ENCODE measurements at regions not wholly inside any gene's neighbourhood (a gene's known extent, or its start where the extent isn't known, plus 50 kb on each side); places are given as distances from the start of the nearest gene placed in this dataset.

DNA sequence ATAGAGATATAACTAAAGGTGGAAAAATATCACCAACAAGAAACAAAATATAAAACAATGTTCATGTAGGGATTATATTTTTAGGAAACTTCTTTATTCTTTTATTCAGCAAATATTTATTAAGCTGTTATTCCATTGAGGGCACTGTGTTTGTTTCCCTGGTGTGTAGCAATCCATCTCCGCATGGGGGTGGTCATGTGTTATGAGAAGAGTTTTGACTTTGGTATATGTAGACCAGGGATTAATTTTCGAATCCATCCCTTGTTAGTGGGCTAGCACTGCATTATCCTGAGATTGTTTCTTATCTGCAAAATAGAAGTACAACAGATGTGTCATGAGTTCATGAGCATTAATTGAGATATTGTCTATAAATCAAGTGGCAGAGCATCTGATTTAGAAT lies 190.2 kb upstream of the LRRC7 start:
- no peak for DNase-seq

DNA sequence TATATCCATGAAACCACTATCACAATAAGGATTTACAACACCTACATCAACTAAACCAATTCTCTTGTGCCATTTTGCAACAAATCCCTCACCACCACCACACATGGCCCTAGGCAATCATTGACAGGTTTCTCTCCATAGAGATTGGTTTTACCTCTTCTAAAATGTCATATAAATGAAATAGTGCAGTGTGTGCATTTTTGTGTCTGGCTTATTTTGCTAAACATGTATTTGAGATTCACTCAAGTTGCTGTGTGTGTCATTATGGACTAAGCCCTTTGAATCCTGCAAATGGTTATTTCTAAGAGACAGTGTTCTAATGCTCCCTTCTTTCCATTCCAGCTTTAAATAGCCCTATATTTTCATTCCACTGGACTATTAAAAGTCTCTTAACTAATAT lies 179.7 kb upstream of the LRRC7 start:
- no peak for DNase-seq

DNA sequence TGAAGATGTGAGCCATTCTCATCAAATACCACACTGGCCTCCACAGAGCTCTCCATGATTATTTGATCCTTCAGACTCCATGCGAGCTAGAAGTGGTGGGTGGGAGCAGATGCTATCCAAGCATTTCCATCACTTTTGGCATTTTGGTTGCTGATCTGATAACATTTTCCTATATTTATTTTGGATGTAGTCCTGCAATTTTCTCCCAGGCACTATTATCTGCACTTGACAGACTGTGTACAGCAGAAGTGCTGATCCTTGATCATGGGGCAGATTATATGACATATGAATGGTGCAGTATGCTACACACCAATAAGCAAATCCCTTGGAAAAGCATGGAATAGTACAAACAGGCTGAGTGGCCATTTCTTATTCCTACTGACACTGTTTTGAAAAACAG lies 167.6 kb upstream of the LRRC7 start:
- DNase-seq: no peak

DNA sequence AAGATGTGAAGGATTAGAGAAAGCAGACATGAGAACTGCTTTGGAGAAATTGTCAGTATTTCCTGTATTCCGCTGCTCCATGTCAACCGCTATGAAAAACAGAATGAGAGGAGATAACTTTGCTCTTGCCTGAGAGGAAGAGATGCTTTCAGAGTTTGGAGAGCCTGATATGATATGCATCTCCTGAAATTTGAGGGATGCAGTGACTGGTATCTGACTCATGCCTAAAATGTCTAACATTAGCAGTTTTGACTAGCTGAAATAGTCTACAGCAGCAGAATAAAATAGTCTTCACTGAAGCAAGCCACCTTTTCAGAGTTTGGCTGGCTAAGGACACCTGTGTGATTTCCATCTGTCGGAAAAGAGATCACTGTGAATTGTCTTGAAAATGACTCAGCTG lies 165.8 kb upstream of the LRRC7 start:
- DNase-seq: no peak

DNA sequence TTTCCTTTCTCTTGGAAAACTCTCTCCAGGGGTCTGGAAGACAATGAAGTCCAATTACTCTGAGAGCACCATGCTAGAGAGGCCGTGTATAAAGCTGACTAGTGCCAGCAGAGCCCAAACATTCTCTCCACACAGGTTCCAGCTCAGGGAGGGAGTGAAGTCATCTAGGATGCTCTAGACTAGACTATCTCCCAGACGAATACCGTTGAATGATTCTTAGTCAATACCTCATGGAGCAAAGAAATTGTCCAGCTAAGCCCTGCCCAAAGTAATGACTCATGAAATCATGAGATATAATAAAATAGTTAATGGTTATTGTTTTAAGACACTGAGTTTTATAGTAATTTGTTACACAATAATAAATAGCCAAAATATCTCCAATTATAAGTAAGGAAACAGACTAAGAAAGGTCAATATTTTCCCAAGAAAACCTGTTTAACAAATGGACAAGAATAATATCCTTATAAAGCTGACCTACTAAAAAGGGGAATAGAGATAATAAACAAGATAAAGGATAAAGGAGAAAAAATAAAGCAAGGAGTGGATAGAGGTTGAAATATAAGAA lies 163.9 kb upstream of the LRRC7 start:
- DNase-seq: no peak

DNA sequence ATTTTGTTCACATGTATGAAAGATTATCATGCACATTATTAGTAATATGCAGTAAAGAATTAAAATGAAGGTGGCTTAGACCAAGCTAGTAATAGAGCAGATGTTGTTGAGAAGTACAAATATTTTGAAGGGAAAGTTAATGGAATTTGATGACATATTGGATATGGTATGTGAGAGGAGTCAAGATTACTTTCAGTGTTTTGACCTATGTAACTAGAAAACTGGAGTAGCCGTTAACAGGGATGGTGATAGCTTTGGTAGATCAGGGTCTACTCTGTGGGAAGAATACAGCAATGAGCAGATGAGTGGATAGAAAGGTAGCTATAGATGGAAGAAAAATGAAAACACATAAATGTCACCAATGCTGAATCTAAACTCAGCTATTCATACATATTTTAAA lies 163.2 kb upstream of the LRRC7 start:
- DNase-seq: no peak

DNA sequence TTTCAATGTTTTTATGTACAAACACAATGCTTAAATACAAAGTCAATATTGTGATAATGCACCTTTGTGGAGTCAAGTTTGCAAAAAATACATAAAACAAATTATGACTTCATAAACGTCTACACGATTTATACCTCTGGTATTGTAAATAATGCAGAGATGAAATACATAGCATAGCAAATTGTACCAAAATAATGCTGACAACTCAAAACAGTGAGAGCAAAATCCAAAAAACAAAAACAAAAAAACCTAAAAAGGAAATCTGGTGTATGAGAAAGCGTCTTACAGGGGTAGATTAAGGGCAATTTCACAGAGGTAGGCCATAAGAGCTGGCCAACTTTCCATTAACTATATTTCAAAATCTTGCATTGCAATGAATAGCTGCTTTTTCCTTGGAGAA lies 161.5 kb upstream of the LRRC7 start:
- DNase-seq: no peak

DNA sequence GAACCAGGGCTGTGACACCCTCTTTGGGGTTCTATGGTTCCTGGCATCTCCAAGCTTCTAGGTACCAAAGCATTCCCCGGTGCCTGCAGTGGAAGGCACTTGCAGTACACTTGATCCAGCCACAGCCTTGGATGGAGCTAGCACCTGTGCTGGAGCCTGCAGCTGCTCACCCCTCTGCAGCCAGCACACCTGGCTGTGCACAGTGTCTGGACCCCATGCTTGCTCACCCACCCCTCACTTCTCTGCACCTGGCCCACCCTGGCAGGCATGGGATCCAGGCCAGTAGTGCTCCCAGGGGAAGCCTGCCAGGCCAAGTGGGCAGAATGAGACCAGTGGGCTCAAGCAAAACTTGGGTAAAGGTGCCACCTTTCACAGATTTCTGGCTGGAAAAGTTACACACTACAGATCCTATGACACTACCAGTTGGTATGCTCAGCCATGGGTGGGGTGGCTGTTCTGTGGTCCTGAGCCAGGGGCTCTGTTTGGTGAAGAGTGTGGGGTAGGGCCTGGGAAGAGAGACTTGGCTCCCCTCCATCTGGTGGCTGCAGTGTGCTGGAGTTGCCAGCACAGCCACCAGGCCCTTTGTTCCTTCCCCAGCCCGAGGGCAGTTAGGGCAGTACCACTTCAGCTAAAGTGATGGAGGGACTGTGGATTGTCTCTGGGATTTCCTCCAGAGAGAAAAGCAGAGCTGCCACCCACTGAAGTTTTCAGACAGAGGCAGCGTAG lies 157.8 kb upstream of the LRRC7 start:
- no peak for DNase-seq

DNA sequence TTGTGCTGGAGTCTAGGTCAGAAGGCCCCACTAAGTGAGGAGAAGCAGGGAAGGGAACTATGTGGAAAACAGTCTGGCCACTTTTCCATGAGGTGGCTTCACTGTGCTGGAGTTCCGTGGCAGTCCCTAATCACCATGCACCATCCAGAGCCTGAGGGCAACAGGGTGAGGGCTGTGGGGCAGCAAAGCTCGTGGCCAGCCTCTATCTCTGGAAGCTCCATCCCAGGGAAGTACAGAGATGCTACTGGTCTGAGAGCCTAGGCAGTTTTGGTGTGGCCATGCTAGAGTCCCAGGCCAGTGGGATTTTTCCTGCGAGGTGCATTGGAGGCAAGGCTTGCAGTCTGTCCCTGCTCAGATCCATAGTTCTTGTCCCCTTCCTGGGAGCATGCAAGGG lies 157.3 kb upstream of the LRRC7 start:
- DNase-seq: no peak

DNA sequence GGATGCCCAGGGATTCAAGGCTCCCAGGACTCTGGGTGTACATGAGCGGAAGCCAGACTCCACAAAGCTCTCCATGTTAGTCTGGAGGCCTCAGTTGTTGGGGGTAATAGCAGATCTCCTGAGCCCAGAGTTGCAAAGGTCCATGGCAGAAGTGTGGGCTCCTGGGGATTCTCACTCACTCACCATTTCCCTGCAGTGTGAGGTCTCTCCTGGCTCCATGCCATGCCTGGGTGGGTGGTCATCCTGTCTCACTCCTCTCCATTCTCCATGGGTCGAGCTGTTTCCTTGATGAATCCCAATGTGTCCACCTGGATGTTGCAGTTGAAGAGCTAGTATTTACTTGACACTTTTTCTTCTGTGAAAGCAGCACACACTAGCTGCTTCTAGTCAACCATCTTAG lies 156.8 kb upstream of the LRRC7 start:
- no peak for DNase-seq

DNA sequence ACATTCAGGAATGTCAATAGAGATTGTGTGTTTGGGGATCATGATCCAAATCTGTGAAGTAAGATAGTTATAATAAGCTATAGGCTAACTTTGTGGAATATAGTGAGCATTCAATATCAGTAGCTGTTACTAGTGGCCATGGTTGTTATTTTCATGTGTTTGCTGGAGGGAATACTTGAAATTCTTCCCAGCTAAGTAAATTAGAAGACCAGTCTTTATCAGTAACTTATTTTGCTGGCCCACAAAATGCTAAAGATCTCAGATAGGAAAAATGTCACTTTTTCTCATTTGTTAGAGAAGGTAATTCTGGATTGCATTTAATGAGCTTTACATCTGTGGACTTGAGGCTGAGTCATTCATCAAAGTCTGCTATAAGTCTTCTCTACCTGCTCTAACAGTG lies 156.1 kb upstream of the LRRC7 start:
- no peak for DNase-seq

DNA sequence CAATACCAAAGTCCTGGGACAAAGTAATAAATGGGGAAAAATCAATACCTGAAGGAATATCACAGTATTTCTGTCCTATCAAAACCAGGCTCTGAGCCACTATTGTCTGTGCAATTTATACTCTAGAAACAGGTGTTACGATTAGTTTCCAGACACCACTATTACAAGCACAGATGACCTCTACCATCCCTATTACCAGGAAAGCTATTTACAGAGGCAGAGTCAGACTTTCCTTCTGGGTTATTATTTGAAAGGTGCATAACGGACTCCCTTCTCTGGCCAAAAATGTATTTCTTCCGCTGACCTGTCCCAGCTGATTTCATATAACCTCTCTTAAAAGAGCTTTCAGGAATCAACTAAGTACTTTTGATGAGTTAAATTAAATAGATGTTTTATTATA lies 154.6 kb upstream of the LRRC7 start:
- DNase-seq: no peak

DNA sequence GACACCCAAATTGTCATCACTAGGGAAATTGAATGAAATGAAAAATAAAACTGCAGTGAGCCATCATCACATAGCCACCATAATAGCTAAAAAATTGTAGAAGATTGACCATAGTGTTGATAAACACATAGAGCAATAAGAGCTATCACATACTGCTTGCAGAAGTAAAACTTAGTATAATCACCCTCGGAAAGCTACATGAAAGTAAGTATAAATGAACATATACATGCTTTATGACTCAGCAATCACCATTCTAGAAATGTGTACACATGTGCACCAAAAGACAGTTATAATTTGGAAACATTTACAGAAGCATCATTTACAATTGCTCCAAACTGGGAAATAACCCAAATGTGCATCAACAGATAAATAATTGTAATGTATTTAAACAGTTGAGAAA lies 153.1 kb upstream of the LRRC7 start:
- DNase-seq: no peak

DNA sequence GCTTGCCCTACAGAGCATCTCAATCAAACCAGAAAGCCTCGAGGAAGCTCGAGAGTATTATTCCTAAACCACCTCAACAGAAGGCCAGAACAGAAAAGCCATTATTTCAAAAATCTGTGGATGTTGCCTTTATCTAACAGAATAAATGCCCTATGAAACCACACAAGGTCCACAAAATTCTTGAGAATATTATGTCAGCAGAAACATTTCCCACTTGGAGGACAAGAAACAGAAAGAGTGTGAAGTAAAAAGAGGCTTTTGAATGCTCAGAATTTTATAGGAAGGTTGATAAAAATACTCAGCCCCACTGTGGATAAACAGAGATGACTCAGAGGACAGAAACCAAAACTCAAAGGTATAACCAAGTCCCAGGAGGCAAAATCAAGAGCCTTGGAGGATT lies 146.4 kb upstream of the LRRC7 start:
- no peak for DNase-seq

DNA sequence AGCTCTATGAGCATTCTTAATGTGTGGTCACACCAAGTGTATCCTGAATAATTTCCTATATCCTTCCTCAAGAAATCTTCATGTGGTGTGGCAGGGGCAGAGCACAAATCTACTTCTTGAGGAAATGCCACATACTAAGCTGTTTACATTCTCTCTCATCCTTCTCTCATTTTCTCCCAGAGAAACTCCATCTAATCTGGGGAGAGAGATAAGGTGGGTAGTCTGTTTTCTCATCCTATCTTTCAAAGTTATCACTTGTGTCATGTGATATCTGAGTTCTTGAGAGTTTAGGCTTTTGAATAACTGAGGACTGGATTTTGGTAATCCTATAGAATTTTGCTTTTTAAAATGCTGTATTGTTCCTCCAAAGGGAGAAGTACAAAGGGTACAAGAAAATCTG lies 141.9 kb upstream of the LRRC7 start:
- DNase-seq: no peak

DNA sequence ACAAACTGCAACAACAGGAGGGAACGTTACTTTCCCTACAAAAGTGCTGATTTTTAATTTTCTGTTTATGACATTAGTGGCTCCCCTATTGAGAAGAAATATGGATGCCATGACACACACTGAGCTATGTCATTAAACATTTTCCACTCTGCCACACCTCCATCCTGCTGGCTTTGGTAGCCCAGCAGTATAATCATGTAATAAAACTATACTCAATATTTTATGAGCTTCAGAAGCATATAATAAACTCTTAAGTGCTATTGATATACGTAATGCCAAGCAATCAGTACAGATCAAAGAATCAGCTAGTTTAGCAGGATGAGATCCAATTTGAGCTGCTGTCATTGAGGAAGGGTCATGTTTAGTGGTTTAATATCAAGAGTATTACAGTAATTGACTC lies 141.3 kb upstream of the LRRC7 start:
- no peak for DNase-seq

DNA sequence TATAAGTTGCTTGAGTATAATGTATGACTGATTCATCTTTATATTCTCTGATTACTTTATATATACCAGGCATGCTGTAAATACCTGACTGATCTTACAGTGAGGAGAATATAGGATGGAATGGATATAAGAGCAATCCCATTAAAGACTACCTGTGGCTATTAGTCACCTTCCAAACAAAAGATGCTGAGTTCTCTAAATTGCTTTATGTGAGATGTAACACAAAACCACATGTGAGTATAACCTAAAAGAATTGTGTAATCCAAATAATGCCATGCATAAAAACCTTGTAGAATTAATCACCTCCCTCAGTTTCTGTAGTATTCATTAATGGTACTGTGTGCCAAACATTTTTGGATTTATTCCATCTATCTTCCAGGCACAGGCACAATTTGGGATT lies 134.6 kb upstream of the LRRC7 start:
- no peak for DNase-seq

DNA sequence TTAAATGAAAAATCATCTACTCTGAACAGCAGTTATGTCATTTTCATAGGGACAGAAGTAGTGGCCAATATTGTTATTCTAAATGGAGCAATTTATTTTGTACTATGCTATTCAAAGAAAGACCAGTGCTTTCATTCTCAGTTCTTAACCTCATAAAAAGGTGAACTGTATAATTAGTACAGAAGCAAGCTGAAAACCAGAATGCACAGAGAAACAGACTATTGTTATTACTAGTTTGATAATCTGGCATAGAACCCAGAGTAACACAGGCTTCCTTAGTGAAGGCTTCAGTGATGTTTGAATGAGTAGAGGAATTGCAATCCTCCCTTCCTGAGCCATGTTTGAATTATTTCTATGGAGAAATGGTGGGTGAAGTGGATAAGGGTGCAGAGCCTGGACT lies 131.6 kb upstream of the LRRC7 start:
- no peak for DNase-seq

DNA sequence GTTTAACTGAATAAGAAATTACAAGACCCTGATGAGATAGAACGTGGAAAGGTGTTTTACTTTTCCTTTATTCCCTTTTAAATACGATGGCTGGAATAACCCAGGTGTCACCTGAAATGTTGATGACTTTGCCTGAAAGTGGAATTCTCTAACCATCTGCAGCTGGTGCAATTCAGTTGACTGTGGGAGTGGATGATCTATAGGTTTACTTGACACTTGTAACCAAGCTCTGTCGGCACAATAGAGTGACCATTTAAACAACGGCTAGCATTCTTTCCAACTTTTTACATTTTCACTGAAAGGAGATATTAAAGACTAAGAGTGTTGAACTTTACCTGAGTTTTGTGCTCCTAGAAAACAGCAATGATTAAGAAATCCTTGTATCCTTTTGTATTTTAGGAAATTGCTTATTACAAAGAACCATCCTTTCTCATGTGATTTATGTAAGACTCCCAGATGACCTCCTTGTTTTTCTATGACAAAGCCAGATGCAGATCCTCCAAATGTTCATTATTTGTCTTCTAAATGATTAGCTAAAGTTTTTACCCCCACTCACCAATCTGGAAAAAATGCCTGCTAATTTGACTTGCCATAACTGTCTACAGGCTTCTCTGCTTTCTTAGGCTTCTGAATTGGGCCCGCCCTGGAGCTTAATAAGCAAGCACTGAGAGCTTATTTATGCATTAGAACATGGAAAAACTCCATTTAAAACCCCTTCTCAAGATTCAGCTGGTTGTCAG lies 129.5 kb upstream of the LRRC7 start:
- DNase-seq: no peak

DNA sequence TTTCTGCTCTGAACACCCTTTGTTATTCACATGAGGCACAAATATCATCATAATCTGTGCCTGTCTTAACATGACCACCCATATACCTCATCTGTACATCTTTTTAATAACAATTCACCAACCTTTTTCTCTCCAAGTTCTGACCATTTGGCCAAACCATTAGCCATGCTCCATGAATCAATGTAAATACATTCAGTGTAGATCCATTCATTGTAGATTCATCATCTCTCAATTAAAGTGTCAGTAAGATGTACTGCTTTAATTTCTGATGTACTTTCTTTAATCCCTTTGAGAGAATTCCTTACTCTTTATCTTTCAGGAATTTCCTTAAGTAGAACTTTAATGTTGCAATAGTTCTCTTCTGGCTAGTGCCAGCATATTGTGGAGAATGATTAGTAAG lies 126.2 kb upstream of the LRRC7 start:
- no peak for DNase-seq

DNA sequence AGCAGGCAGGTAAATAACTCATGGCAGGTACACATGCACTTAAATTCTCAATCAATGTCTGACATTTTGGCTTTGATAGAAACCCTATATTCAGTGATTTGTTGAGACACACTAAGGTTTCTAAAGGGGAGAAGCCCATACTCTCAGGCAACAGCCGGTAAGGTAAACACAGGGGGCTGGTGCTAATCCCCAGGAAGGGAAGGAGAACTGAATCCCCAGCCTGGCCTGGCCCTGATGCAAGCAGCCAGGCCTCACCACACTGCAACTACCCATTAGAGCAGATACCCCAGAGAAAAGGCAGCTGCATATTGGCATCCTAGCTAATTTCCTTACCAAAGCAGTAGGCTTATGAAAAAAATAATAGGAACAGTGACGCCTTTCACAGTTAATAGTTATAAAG lies 116.5 kb upstream of the LRRC7 start:
- DNase-seq: no peak

DNA sequence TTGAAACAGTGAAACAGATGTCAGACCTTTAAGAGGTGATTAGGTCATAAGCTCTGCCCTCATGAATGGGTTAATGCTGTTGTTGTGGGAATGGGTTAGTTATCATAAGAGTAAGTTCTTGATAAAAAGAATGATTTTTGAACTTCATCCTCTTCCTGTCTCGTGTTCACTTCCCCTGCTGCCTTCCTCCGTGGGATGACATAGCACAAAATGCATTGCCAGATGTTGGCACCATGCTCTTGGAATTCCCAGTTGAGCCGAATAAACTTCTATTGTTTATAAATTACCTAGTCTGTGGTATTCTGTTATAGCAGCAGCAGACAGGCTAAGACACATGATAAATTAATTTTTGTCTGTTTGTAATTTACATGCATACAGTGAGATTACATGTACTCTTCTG lies 112.0 kb upstream of the LRRC7 start:
- DNase-seq: no peak

DNA sequence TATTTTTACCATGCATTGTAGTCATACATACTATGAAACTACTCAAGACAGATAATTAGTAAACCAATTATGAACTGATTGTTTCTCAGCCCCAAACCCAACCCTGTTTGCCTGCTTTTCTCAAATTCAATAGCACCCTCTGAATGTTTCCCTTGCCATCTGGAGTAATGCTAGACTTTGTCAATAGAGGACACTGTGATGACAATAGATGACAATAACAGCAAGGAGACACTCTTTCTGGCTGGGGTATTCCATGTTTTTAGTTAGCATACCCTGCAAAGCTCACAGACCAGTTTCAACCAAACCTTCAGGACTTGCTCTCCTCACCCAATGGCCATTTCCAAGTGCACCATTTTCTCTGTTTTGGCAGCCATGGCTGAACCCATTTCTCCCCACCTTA lies 108.5 kb upstream of the LRRC7 start:
- no peak for DNase-seq

DNA sequence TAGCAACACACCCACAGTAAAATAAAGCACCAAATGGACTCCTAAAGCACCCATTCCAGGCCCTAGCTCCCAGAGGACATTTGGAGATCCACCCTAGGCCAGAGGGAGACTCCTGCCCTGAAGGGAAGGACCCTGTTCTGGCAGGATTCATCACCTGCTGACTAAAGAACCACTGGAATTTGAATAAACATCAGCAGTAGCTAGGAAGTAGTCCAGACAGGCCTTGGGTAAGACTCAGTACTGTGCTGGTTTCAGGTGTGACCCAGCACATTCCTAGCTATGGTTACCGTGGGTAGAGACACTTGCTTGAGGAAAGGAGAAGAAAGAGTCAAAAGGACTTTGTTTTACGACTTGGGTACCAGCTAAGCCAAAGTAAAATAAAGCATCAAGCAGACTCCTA lies 92.7 kb upstream of the LRRC7 start:
- no peak for DNase-seq

DNA sequence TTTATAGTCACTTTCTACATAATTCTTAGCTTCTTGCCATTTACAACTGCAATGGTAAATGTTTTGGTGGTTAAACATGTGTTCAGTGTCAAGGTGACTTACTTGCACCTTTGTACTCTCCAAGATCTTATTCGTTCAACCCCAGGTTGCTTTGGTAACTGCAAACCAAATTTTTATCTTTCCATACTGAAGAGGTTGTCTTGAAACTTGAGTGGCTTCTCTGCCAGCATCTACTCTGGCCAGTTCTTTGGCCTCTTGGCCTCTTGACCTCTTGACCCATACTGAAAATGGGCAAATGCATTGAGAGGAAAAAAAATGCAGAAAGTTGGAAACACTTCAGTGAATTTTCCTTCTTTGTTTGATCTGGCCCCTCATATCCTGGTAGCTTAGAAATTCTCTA lies 88.0 kb upstream of the LRRC7 start:
- no peak for DNase-seq

Data from AML-193 (cell line).